A673 (cell line): ENCODE measurements at regions not wholly inside any gene's neighbourhood (a gene's known extent, or its start where the extent isn't known, plus 50 kb on each side); places are given as distances from the start of the nearest gene placed in this dataset.

Experiments used
- EZH2 ChIP-seq: fragments of 200-600 bp; sonication (generic); IDR thresholded peaks from 2 replicates; pipeline ENCODE4 v1.6.1; 2017; ENCODE audit warnings: borderline replicate concordance, low read depth, mild to moderate bottlenecking, mixed read lengths, antibody characterized with exemption, low read length; ENCODE audit not compliant: poor library complexity, severe bottlenecking
- TF ChIP-seq, protein P1 (sequence below): fragments of 300-800, 200-600 bp; sonication (generic); conservative IDR thresholded peaks from 2 replicates; pipeline ENCODE4 v1.5.1; 2017; ENCODE audit warnings: low read depth, mild to moderate bottlenecking, antibody characterized with exemption, low read length, moderate library complexity, mixed read lengths

DNA sequence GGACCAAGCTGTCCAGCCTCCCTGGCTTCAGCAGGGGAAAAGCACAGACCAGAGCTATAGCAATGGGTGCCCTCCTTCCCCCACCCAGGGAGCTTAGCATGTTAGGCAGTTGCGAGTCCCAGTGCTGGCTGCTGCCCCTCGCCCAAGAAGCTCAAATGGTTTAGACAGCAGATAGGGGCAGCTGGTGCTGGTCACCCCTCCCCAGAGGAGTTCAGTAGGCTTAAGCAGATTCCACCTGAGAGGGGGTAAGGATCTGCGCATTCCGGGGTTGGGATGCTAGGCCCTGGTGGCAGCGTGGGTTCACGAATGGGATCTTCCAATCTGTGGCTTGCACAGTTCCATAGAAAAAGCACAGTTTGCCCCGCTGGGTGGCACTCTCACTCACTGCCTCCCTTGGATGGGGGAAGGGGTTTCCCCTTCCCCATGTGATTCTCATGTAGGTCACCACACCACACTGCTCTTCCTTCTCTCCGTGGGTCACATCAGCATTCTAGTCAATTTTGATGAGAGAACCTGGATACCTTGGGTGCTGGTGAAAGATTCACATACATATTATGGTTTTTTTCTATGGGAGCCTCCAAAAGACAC is 665.6 kb downstream of the C12orf50 start:
- TF ChIP-seq, protein P1, sequence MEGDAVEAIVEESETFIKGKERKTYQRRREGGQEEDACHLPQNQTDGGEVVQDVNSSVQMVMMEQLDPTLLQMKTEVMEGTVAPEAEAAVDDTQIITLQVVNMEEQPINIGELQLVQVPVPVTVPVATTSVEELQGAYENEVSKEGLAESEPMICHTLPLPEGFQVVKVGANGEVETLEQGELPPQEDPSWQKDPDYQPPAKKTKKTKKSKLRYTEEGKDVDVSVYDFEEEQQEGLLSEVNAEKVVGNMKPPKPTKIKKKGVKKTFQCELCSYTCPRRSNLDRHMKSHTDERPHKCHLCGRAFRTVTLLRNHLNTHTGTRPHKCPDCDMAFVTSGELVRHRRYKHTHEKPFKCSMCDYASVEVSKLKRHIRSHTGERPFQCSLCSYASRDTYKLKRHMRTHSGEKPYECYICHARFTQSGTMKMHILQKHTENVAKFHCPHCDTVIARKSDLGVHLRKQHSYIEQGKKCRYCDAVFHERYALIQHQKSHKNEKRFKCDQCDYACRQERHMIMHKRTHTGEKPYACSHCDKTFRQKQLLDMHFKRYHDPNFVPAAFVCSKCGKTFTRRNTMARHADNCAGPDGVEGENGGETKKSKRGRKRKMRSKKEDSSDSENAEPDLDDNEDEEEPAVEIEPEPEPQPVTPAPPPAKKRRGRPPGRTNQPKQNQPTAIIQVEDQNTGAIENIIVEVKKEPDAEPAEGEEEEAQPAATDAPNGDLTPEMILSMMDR = no peak
- no peak for TF ChIP-seq EZH2
